ENCODE measurements at regions not wholly inside any gene's neighbourhood (a gene's known extent, or its start where the extent isn't known, plus 50 kb on each side); places are given as distances from the start of the nearest gene placed in this dataset.
"Not testable (repeated sequence)": the region's sequence is repeated elsewhere in the genome, so short reads cannot be mapped to it uniquely, and the experiment has no call there.

DNA sequence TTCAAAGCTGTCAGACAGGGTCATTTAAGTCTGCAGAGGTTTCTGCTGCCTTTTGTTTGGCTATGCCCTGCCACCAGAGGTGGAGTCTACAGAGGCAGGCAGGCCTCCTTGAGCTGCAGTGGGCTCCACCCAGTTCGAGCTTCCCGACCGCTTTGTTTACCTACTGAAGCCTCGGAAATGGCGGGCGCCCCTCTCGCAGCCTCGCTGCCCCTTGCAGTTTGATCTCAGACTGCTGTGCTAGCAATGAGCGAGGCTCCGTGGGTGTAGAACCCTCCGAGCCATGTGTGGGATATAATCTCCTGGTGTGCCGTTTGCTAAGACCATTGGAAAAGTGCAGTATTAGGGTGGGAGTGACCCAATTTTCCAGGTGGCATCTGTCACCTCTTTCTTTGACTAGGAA is 471.7 kb downstream of the RAB38 start:
- TF ChIP-seq, protein P1, sequence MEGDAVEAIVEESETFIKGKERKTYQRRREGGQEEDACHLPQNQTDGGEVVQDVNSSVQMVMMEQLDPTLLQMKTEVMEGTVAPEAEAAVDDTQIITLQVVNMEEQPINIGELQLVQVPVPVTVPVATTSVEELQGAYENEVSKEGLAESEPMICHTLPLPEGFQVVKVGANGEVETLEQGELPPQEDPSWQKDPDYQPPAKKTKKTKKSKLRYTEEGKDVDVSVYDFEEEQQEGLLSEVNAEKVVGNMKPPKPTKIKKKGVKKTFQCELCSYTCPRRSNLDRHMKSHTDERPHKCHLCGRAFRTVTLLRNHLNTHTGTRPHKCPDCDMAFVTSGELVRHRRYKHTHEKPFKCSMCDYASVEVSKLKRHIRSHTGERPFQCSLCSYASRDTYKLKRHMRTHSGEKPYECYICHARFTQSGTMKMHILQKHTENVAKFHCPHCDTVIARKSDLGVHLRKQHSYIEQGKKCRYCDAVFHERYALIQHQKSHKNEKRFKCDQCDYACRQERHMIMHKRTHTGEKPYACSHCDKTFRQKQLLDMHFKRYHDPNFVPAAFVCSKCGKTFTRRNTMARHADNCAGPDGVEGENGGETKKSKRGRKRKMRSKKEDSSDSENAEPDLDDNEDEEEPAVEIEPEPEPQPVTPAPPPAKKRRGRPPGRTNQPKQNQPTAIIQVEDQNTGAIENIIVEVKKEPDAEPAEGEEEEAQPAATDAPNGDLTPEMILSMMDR (IDR thresholded peaks at IDR 0.05), result not testable (repeated sequence)
- TF ChIP-seq POLR2A (IDR thresholded peaks at IDR 0.05), result not testable (repeated sequence)

Data from Peyer's patch (tissue), 4 donors.